ENCODE measurements at regions not wholly inside any gene's neighbourhood (a gene's known extent, or its start where the extent isn't known, plus 50 kb on each side); places are given as distances from the start of the nearest gene placed in this dataset.
A peak's percentile ranks its signal among the peaks of the same experiment; 100 is the strongest.

DNA sequence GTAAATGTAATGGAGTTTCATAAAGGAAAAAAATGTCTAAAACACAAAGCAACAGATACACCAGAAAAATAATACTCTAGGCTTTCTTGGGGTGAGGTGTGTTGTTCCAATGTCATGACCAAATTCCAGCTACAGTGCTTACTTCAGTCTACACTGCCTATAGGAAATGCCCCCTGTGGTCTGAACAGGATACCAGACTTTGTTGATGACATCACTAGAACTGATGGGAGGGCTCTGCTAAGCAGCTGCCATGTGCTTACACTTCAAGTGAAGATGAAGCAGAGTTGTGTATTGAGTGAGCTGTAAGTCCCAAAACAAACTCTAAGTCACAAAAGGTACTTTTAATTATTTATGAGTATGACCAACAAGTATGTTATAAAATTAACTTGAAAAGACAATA, 456.1 kb upstream of the IL12A start:
- no peak overlapping the region for H3K4me3 ChIP-seq (ENCODE audit: low read depth, low read length)
- TF ChIP-seq, protein P1, sequence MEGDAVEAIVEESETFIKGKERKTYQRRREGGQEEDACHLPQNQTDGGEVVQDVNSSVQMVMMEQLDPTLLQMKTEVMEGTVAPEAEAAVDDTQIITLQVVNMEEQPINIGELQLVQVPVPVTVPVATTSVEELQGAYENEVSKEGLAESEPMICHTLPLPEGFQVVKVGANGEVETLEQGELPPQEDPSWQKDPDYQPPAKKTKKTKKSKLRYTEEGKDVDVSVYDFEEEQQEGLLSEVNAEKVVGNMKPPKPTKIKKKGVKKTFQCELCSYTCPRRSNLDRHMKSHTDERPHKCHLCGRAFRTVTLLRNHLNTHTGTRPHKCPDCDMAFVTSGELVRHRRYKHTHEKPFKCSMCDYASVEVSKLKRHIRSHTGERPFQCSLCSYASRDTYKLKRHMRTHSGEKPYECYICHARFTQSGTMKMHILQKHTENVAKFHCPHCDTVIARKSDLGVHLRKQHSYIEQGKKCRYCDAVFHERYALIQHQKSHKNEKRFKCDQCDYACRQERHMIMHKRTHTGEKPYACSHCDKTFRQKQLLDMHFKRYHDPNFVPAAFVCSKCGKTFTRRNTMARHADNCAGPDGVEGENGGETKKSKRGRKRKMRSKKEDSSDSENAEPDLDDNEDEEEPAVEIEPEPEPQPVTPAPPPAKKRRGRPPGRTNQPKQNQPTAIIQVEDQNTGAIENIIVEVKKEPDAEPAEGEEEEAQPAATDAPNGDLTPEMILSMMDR (IDR thresholded peaks at IDR 0.05; ENCODE audit: low read depth, low read length) = no peak
- in situ Hi-C loops (cut with HindIII; ENCODE audit: low sequenced_read_pairs) = no loop called here
- DNase-seq (ENCODE audit: low read depth, low spot score) = no peak

DNA sequence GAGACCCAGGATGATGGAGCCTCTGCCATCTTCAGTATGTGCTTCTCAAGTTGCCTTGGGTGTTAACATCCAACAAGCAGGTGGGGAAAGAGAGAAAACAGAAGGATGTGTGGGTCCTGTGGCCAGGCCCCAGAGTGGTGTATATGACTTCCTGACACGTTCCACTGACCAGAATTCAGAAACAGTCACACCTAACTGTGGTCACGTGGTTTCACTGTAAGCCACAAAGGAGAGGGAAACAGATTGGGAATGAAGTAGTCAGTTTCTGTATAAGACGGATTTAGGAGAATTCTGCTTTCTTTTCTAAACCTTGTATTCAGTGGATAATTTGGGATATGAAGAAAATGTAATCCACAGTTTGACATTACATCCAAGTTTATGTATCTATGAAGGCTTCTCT, 454.1 kb upstream of the IL12A start:
- H3K4me3 ChIP-seq (ENCODE audit: low read depth, low read length) = no peak overlapping the region
- no peak for DNase-seq (ENCODE audit: low read depth, low spot score)
- TF ChIP-seq, protein P1 (IDR thresholded peaks at IDR 0.05; ENCODE audit: low read depth, low read length) = no peak
- in situ Hi-C loops (cut with HindIII; ENCODE audit: low sequenced_read_pairs) = no loop called here

DNA sequence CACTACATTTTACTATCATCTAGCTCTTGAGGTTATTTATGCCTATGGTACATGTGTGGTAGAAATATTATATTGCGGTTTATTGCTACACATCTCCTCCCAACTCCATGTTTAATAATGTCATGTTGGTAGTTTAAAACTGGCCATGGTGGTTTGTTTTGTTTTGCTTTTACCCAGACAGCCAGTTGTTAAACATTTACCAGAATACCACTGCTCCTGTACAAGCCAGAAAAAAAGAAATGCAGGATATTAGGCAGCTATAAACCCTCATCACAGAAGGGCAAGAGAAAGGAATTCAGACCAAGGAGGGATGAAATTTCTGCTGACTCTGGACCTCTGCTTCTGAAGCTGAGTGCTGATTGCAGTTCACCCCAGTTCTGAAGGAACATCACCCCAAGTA, 451.8 kb upstream of the IL12A start:
- DNase-seq (ENCODE audit: low read depth, low spot score) = no peak
- TF ChIP-seq, protein P1 (IDR thresholded peaks at IDR 0.05; ENCODE audit: low read depth, low read length) = no peak
- H3K4me3 ChIP-seq (ENCODE audit: low read depth, low read length) = no peak overlapping the region
- in situ Hi-C loops (cut with HindIII; ENCODE audit: low sequenced_read_pairs) = no loop called here

DNA sequence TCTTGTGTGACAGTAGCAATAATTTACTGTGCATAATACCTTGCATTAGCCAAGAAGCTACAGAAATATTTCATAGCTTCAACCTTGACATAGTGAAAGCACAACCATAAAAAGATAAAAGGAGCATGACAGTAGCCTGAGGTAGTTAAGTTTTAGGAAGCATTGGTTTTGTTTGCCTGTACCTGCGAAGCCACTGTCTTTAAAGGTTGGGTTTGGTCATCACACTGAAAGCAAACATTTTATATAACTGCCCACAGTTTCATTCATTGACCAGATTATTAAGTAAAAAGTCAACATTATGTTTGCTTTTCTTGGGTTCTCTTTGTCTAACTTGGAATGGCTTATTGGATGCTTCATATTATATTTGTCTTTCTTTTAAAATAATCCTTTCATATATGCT, 450.1 kb upstream of the IL12A start:
- H3K4me3 ChIP-seq (ENCODE audit: low read depth, low read length) = no peak overlapping the region
- no peak for DNase-seq (ENCODE audit: low read depth, low spot score)
- TF ChIP-seq, protein P1 (IDR thresholded peaks at IDR 0.05; ENCODE audit: low read depth, low read length) = no peak
- in situ Hi-C loops (cut with HindIII; ENCODE audit: low sequenced_read_pairs) = no loop called here

DNA sequence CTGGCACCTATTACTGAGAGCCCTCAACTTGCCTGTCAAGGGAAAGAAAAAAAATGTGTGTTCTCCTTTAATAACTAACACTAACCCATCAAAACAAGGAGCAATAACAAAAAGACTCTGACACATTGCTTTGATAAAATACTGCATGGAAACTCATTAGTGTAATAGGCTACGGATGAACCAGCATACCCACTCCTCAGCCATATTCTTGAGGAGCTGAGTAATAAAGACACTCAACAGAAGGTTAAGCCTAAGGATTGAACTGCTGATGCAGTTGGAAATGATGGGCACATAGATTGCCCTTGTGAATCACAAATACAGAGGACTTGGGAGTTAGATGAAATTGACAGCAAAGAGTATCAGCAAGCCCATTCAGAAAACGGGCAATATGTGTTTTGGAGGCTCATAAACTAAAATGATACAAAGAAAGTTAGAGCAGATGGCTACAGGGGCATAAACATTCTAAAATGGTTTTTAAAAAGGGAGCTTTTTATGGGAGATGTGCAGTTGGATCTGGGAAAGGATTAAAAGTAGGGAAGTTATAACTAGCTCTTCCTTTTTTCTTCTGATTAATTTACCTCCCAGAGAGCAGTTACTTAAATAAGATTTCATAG, 447.6 kb upstream of the IL12A start:
- no peak for DNase-seq (ENCODE audit: low read depth, low spot score)
- TF ChIP-seq, protein P1 (IDR thresholded peaks at IDR 0.05; ENCODE audit: low read depth, low read length) = no peak
- in situ Hi-C loops (cut with HindIII; ENCODE audit: low sequenced_read_pairs) = no loop called here
- no peak overlapping the region for H3K4me3 ChIP-seq (ENCODE audit: low read depth, low read length)

DNA sequence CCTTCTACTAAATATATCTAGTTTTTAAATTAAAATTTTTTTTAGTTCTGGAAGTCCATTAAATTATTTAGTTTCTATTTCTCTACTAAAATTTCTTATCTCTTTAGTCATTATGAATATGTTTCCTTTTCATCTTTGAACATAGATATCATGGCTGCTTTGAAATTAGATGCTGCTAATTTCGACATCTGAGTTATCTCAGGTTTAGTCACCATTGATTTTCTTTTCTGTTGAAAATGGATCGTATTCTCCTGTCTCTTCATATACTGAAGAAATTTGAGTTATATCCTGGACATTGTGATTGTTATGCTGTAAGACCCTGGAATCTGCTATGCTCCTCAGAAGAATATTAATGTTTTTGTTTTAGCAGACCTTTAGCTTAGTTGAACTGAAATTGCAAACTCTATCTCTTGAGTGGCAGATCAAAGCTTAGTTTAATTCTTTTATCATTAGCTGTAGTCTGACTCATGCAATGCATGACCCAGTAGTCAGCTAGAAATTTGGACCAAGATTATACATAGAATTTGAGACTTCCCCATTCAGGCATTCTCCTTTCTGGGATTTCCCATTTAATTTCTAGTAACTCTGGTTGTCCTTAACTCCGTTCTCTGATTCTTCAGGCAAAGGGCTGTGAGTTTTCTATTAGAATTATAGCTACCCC, 439.8 kb upstream of the IL12A start:
- H3K4me3 ChIP-seq (ENCODE audit: low read depth, low read length) = no peak overlapping the region
- DNase-seq (ENCODE audit: low read depth, low spot score) = peak; percentile 42
- in situ Hi-C loops (cut with HindIII; ENCODE audit: low sequenced_read_pairs) = no loop called here
- TF ChIP-seq, protein P1 (IDR thresholded peaks at IDR 0.05; ENCODE audit: low read depth, low read length) = no peak
